ENCODE measurements at regions not wholly inside any gene's neighbourhood (a gene's known extent, or its start where the extent isn't known, plus 50 kb on each side); places are given as distances from the start of the nearest gene placed in this dataset.
A peak's percentile ranks its signal among the peaks of the same experiment; 100 is the strongest.

DNA sequence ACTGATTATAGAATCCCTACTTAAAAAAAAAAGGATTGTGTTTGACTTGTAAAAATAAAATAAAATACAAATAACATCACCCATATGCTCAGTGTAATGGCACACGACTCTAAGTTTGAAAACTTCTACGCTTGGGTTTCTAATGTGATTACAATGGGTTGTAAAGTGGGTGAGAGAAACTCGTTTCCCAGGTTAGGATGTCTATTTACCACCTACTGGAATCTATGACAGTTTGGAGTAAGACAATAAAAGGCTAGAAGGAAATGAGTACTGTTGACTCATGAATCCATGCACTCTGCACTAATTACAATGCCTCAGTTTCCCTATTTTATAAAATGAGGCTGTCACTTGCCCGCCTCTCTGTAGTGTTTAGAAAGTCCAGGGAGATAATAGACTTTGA lies 204.0 kb upstream of the FOXN2 start:
- Mint-ChIP-seq H3K27ac (peak overlapping the region; percentile 93), H3K9me3 (no peaks in the 10 kb centered on the region), H3K4me3 (no peak overlapping the region; the same call in 1 of the 2 replicates), H3K27me3 (ENCODE audit: insufficient read depth) (no peaks in the 10 kb centered on the region), H3K36me3 (ENCODE audit: low read depth) (no peaks in the 10 kb centered on the region), H3K4me1 (ENCODE audit: low read depth) (peaks cover 76% of the 10 kb centered on the region)
- no peak for TF ChIP-seq CTCF (IDR thresholded peaks at IDR 0.05)
- no peak for DNase-seq

GRCh38 chr2:48112911-48113680 lies 201.4 kb upstream of the FOXN2 start:
- H3K4me1 Mint-ChIP-seq (ENCODE audit: low read depth), result peaks cover 51% of the 10 kb centered on the region
- no peak for TF ChIP-seq CTCF (IDR thresholded peaks at IDR 0.05)
- no peaks in the 10 kb centered on the region for H3K9me3 Mint-ChIP-seq
- no peaks in the 10 kb centered on the region for H3K36me3 Mint-ChIP-seq (ENCODE audit: low read depth)
- peak overlapping the region; percentile 33; the same call in 1 of the 2 replicates for H3K27ac Mint-ChIP-seq
- no peaks in the 10 kb centered on the region for H3K27me3 Mint-ChIP-seq (ENCODE audit: insufficient read depth)
- H3K4me3 Mint-ChIP-seq, result peak overlapping the region; percentile 43
- no peak for DNase-seq

DNA sequence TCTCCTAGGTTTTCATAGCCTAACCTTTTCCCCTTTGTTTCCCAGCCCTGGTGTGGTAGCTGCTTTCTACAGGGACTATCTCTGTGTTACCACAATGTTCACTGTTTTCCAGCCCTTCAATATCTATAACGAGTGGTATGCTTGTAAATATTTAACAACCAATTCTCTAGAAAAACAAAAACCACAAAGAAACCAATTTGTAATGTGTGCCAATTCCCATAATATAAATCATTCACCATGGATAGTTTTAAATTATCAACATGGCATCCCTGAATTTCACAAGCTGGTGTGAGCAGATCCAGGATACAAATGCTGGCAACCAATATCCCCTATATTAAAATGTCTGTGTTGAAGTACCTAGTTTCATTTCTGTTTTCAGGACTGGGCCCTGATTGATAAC lies 200.7 kb upstream of the FOXN2 start:
- no peak for TF ChIP-seq CTCF (IDR thresholded peaks at IDR 0.05)
- DNase-seq, result no peak
- Mint-ChIP-seq H3K4me1 (ENCODE audit: low read depth) (peaks cover 46% of the 10 kb centered on the region), H3K4me3 (no peak overlapping the region), H3K27ac (no peak overlapping the region), H3K36me3 (ENCODE audit: low read depth) (no peaks in the 10 kb centered on the region), H3K27me3 (ENCODE audit: insufficient read depth) (peaks cover under 1% of the 10 kb centered on the region; the same call in 1 of the 2 replicates), H3K9me3 (no peaks in the 10 kb centered on the region)

DNA sequence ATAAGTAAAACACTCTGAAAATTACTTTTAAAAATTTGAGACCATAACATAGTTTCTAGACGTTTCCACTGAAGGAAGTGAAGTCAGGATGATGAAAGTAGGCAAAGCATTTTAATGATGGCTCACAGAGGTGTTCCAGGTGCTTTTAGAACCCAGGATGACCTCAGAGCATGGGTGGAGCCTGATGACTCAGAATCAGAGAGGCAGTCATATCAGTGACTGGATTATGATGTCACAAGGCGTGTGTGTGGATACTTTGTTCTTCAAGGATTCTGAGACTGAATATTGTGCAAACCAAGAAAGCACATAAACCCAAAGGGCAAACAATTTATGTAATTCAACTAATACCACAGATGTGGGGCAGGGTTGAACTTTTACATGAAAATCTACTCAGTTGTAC lies 200.2 kb upstream of the FOXN2 start:
- TF ChIP-seq CTCF (IDR thresholded peaks at IDR 0.05), result no peak
- Mint-ChIP-seq H3K4me1 (ENCODE audit: low read depth) (peaks cover 42% of the 10 kb centered on the region), H3K4me3 (no peak overlapping the region), H3K9me3 (no peaks in the 10 kb centered on the region), H3K27ac (no peak overlapping the region), H3K36me3 (ENCODE audit: low read depth) (no peaks in the 10 kb centered on the region), H3K27me3 (ENCODE audit: insufficient read depth) (peaks cover 5% of the 10 kb centered on the region)
- no peak for DNase-seq

DNA sequence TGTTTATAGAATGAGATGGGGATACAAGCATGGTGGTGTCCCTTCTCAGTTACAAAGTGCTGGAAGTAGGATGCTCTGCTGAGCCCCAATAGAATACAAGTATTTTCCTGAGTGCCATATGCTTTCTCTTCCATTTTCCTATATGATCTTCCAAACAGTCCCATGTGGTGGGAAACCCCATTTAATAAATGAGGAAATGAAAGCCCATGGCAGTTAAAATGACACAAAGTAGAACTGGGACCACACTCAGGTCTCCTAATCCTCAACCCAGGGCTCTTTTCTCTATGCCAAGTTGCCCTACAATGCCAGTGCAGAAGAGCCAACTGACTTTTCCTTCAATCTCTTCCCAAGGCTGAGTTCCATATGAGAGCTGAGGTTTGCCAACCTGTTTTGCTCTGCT lies 198.0 kb upstream of the FOXN2 start:
- Mint-ChIP-seq H3K9me3 (no peaks in the 10 kb centered on the region), H3K4me3 (no peak overlapping the region), H3K4me1 (ENCODE audit: low read depth) (peaks cover 26% of the 10 kb centered on the region), H3K27me3 (ENCODE audit: insufficient read depth) (peaks cover 8% of the 10 kb centered on the region), H3K36me3 (ENCODE audit: low read depth) (no peaks in the 10 kb centered on the region), H3K27ac (no peak overlapping the region)
- no peak for DNase-seq
- TF ChIP-seq CTCF (IDR thresholded peaks at IDR 0.05), result no peak

Measured in HFFc6 (cell line).